D721Med (cell line): ENCODE measurements at regions not wholly inside any gene's neighbourhood (a gene's known extent, or its start where the extent isn't known, plus 50 kb on each side); places are given as distances from the start of the nearest gene placed in this dataset.

ENCODE experiments used
- DNase-seq: peaks from one replicate; pipeline ENCODE4 v3.0.0; 2011; ENCODE audit warnings: low spot score; ENCODE audit not compliant: insufficient read length
- FAIRE-seq: peaks from 2 replicates; lab custom pipeline; 2011; peaks lifted over from hg19 to GRCh38; lab: Jason Lieb, UNC
- TF ChIP-seq, protein P1 (sequence below): IDR thresholded peaks from 2 replicates; pipeline ENCODE4 v1.5.1; 2012; ENCODE audit warnings: mild to moderate bottlenecking, control low read depth; ENCODE audit not compliant: insufficient read depth; ENCODE audit errors: missing control alignments

DNA sequence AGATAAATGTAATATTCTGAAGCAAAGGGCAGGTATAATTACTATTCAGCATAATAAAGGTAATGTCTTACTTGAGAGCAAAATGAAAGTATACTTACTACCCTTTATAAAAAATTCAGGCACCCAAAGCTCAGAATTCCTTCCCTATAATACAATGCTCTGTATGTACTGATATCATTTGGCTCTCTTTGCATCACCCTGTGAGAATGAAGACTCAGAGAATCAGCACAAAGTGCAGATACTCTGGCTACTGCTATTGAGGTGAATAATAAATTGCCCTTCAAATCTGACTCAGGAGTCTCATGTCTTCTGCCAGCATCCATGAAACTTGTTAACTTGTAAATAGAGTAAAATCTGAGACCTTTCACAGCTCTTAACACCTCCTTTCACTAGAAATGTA lies 108.5 kb upstream of the KCTD3 start:
- TF ChIP-seq, protein P1, sequence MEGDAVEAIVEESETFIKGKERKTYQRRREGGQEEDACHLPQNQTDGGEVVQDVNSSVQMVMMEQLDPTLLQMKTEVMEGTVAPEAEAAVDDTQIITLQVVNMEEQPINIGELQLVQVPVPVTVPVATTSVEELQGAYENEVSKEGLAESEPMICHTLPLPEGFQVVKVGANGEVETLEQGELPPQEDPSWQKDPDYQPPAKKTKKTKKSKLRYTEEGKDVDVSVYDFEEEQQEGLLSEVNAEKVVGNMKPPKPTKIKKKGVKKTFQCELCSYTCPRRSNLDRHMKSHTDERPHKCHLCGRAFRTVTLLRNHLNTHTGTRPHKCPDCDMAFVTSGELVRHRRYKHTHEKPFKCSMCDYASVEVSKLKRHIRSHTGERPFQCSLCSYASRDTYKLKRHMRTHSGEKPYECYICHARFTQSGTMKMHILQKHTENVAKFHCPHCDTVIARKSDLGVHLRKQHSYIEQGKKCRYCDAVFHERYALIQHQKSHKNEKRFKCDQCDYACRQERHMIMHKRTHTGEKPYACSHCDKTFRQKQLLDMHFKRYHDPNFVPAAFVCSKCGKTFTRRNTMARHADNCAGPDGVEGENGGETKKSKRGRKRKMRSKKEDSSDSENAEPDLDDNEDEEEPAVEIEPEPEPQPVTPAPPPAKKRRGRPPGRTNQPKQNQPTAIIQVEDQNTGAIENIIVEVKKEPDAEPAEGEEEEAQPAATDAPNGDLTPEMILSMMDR: no peak
- DNase-seq: no peak
- no peak for FAIRE-seq

DNA sequence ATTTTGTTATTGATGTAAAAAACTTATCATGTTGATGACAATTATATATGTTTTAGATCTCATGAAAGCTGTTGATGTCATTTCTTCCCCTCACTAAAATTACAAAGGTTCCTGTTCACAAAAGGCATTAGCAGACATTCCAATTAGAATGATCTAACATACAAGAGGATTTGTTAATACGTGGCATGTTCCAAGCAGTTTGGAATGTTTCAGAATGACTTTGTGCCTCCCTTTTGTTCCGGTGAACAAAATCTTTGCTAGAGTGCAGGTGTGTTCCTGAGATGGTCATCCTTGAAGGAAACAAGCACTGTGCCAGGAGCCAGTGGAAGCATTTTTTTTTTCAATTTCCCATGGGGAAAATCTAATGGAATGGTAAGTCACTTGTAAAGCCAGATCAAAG lies 108.0 kb upstream of the KCTD3 start:
- FAIRE-seq (peak; percentile 78), DNase-seq (no peak)
- TF ChIP-seq, protein P1: no peak

DNA sequence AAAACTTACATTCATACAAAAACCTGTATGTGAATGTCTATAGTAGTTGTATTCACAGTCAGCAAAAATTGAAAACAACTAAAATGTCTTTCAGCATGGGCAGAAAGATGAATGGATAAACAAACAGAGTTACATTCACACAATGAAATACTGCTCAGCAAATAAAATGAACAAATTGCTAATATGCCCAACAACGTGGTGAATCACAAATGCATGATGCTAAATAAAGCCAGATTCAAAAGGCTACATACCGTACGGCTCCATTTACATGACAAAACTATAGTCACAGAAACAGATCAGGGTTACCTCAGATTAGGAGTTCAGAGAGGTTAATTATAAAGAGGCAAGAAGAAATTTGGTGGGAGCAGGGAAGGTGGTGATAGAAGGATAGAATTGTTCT lies 100.7 kb upstream of the KCTD3 start:
- TF ChIP-seq, protein P1: no peak
- DNase-seq (no peak), FAIRE-seq (peak; percentile 77)

DNA sequence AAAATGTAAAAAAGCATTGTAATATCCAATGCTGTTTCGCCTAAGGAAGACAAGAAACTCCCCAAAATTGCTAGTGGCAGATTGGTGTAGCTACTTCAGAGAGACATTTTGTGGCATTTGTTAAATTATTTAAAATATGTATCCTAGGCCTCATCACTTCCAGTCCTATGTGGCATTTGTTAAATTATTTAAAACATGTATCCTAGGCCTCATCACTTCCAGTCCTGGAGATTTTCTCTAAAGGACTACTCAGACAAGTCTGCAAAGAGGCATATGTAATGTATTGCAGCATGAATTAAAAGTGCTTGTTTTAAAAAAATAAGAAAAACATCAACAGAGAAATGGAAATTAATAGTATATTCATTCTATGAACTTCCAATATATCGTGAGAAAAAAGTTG lies 95.6 kb upstream of the KCTD3 start:
- FAIRE-seq: peak; percentile 67
- TF ChIP-seq, protein P1: no peak
- DNase-seq: no peak

DNA sequence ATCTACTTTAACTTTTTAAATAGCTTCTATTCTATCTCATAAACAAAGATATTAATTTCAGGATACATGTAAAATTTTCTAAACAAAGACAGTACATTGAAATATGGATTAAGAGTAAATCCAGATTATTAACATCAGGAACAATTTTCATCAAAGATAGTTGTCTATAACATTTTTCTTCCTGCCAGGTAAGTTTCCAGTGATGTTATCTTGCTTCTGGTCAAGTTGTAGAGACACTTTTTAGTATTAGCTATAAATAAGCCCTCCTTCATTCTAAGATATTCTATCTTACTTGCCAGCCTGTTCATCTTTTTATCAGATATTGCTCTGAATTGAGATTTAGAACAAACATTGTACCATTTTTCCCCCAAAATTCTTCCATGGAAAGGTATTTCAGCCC lies 94.4 kb upstream of the KCTD3 start:
- TF ChIP-seq, protein P1: no peak
- FAIRE-seq: peak; percentile 76
- no peak for DNase-seq

DNA sequence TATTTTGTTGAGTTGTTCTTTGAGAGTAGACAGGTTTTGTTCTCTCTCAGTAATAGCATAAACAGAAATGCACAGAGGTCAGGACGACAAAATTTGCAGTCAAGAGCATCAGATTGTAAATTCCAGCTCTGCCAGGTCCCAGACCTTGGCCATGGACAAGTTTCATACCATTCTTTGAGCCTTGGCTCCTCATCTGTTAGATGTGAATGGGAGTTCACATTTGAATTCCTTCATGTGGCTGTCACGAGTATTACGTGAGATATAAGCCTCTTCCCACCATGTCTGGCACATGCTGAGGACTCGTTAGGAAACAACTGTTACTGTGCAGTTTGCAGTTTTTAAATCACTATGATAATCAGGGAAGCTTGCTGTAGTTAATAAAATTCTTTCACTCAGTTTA lies 93.2 kb upstream of the KCTD3 start:
- TF ChIP-seq, protein P1: no peak
- peak; percentile 94 for FAIRE-seq
- no peak for DNase-seq

DNA sequence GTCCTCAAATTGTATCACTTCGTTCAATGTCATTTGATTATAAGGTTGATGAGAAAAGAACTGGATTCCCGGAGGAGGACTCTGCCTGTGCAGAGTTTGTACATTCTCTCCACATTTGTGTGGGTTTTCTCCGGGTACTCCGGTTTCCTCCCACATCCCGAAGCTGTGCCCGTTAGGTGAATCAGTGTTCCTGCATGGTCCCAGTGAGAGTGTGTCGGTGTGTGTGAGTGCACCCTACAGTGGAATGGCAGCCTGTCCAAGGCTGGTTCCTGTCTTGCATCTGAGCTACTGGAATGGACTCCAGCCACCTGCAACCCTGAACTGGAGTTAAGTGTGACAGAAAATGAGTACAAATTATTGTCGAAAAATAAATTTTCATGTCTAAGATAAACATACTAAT lies 92.2 kb upstream of the KCTD3 start:
- TF ChIP-seq, protein P1: no peak
- no peak for FAIRE-seq
- no peak for DNase-seq
